HFF-Myc (cell line): ENCODE measurements at regions not wholly inside any gene's neighbourhood (a gene's known extent, or its start where the extent isn't known, plus 50 kb on each side); places are given as distances from the start of the nearest gene placed in this dataset.
"Not testable (repeated sequence)": the region's sequence is repeated elsewhere in the genome, so short reads cannot be mapped to it uniquely, and the experiment has no call there.

Experiments
- DNase-seq: peaks from one replicate; pipeline ENCODE4 v3.0.0-alpha.2; 2011; ENCODE audit warnings: low read depth; ENCODE audit errors: extremely low read depth
- H3K4me3 ChIP-seq: replicated peaks from 2 replicates; pipeline ENCODE4 v1.5.1; 2011; ENCODE audit warnings: low read depth, mild to moderate bottlenecking, control low read depth, low read length
- CTCF ChIP-seq: IDR thresholded peaks from 2 replicates; pipeline ENCODE4 v1.5.1; 2012; ENCODE audit warnings: mild to moderate bottlenecking, low read depth, low read length, control low read depth; ENCODE audit errors: missing control alignments

DNA sequence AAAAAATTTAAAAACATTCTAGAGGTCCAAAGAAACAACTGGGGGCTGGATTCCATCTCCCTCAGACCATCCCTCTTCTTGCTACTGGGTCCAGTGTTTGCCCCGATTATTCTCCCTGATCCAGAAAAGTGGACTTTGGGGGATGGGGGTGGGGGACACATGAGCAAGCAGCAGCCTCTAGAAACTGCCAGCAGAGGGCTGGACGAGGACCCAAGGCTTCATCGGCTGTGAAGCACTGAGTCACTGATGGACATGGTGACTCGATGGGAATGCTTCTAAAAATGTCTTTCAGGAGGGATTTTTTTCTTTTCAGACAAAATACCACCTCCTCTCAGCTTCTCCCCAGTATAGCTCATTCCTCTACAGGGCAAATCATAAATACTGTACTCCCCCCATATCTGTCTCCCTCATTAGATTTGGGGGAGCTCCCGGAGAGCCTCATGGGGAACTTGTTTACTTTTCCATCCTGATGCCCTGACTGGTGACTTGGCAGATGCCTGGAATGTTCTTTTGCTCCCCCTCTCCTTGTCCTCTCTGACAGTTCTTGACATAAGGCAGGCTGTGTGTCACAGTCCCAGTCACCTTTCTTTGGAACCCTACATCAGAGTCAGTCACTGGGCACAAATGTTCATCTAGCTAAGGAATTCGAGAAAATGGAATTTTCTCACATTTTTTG lies 67.2 kb upstream of the STC2 start:
- peak; percentile 34 for TF ChIP-seq CTCF
- no peak overlapping the region for H3K4me3 ChIP-seq
- DNase-seq, result no peak

GRCh38 chr5:173394701-173395100 lies 66.5 kb upstream of the STC2 start:
- TF ChIP-seq CTCF, result no peak
- H3K4me3 ChIP-seq, result no peak overlapping the region
- DNase-seq, result no peak

DNA sequence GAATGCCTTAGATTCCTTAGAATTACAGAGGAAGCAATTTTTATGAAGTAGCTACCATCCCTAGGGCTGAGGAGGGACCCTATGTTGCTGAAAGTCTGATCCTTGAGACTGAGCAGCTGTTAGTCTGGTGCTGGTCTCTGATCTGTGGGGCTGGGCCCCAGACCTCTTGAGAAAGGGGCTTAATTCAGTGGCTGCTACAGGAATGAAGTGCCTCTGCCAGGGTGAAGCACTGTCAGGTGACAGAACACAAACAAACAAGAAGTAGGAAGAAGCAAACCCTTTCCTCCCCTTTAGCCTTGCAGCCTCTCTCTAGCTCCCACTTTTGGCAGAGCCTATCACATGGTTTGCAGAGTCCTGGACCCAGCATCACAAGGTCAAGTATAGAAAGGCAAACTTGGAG lies 64.0 kb upstream of the STC2 start:
- TF ChIP-seq CTCF, result no peak
- no peak overlapping the region for H3K4me3 ChIP-seq
- no peak for DNase-seq

GRCh38 chr5:173391031-173391430 lies 62.8 kb upstream of the STC2 start:
- no peak for DNase-seq
- no peak overlapping the region for H3K4me3 ChIP-seq
- no peak for TF ChIP-seq CTCF

DNA sequence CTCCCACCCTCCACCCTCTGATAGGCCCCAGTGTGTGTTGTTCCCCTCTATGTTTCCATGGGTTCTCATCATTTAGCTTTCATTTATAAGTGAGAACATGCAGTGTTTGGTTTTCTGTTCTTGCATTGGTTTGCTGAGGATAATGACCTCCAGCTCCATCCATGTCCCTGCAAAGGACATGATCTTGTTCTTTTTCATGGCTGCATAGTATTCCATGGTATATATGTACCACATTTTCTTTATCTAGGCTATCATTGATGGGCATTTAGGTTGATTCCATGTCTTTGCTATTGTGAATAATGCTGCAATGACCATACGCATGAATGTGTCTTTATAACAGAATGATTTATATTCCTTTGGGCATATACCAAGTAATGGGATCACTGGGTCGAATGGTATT lies 59.1 kb upstream of the STC2 start:
- H3K4me3 ChIP-seq, DNase-seq: not testable (repeated sequence)

DNA sequence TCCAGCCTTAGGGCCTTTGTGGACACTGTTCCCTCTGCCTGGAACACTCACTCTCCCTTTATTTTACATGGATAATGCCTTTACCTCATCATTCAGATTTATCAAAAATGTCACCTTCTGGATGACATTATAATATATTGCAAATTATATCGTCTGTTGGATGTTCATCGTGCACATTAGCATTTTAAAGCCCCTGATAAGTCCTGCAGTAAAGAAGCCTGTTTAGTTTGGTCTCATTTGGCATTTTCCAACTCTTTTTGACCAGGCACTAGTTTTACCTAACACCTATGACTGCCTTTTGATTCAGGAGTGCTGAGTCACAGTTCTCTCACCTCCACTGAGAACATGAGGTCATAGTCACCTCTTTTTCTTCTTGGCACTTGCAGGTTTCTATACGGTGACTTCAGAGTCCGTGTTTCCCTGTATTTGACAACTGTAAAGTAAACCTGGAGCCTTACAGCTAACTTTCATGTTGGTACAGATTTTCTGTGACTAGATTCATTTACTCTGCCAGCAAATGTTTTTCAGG lies 57.7 kb upstream of the STC2 start:
- no peak overlapping the region for H3K4me3 ChIP-seq

DNA sequence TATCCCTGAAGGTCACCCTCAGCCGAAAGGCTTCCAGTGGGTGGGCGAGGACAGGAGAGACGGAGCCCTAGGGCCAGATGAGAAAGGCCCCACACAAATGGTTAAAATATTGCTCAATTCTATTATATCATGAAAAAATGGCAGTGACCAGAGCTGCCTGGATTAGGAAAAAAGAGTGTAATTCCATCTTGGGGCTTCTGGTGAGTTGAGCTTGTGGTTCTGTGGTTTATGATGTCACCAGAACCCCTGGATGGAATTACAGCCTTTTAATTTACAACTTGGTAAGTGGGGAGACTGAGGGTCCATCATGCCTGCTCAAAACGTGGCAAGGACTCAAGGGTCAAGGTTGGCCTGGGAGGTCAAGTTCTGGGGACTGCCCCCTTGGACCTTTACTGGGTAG lies 55.5 kb upstream of the STC2 start:
- no peak for DNase-seq
- no peak for TF ChIP-seq CTCF
- H3K4me3 ChIP-seq, result no peak overlapping the region

More for the DNA sequence above, 57.7 kb upstream of the STC2 start:
- TF ChIP-seq CTCF, result no peak
- no peak for DNase-seq
